ENCODE measurements at regions not wholly inside any gene's neighbourhood (a gene's known extent, or its start where the extent isn't known, plus 50 kb on each side); places are given as distances from the start of the nearest gene placed in this dataset.

- TF ChIP-seq CTCF (IDR thresholded peaks at IDR 0.05) = no peak
- TF ChIP-seq POLR2A (IDR thresholded peaks at IDR 0.05) = no peak
Measured at GRCh38 chr3:16108424-16108823, 66.1 kb upstream of the GALNT15 start.
